RWPE2 (cell line): ENCODE measurements at regions not wholly inside any gene's neighbourhood (a gene's known extent, or its start where the extent isn't known, plus 50 kb on each side); places are given as distances from the start of the nearest gene placed in this dataset.
A peak's percentile ranks its signal among the peaks of the same experiment; 100 is the strongest.

Experiments
- ATAC-seq: fragments of 200-7000 bp; cut with Tn5 transposase; 3 replicates; pipeline ENCODE4 v1.9.1; 2021; ENCODE audit warnings: low read depth
- DNase-seq: peaks from one replicate; pipeline ENCODE4 v3.0.0-alpha.2; 2020; ENCODE audit warnings: low spot score
- H3K27ac ChIP-seq: fragments of 450-650 bp; 2 replicates; pipeline ENCODE4 v1.5.1; 2017; ENCODE audit warnings: mild to moderate bottlenecking; ENCODE audit not compliant: poor library complexity, severe bottlenecking
- H3K27me3 ChIP-seq: fragments of 250-450 bp; sonication (Bioruptor Pico); 2 replicates; pipeline ENCODE4 v1.5.1; 2021; ENCODE audit warnings: mild to moderate bottlenecking, moderate library complexity; ENCODE audit not compliant: insufficient read depth, poor library complexity, severe bottlenecking
- H3K36me3 ChIP-seq: fragments of 250-450 bp; sonication (Bioruptor Pico); 2 replicates; pipeline ENCODE4 v1.5.1; 2020; ENCODE audit warnings: low read depth, mild to moderate bottlenecking, moderate library complexity
- H3K4me1 ChIP-seq: fragments of 250-450 bp; sonication (Bioruptor Pico); 2 replicates; pipeline ENCODE4 v1.5.1; 2021; ENCODE audit warnings: mild to moderate bottlenecking, moderate library complexity; ENCODE audit not compliant: insufficient read depth, poor library complexity, severe bottlenecking
- H3K4me3 ChIP-seq: fragments of 250-450 bp; sonication (Bioruptor Pico); 2 replicates; pipeline ENCODE4 v1.5.1; 2021; ENCODE audit warnings: mild to moderate bottlenecking, moderate library complexity; ENCODE audit not compliant: severe bottlenecking
- H3K9me3 ChIP-seq: fragments of 250-450 bp; sonication (Bioruptor Pico); 2 replicates; pipeline ENCODE4 v1.5.1; 2021; ENCODE audit warnings: mild to moderate bottlenecking, moderate library complexity; ENCODE audit not compliant: severe bottlenecking
- TF ChIP-seq, protein P1 (sequence below): fragments of 450-650 bp; IDR thresholded peaks from one replicate; pipeline ENCODE4 v1.5.1; 2017; ENCODE audit warnings: mild to moderate bottlenecking, moderate library complexity; ENCODE audit not compliant: poor library complexity, severe bottlenecking

DNA sequence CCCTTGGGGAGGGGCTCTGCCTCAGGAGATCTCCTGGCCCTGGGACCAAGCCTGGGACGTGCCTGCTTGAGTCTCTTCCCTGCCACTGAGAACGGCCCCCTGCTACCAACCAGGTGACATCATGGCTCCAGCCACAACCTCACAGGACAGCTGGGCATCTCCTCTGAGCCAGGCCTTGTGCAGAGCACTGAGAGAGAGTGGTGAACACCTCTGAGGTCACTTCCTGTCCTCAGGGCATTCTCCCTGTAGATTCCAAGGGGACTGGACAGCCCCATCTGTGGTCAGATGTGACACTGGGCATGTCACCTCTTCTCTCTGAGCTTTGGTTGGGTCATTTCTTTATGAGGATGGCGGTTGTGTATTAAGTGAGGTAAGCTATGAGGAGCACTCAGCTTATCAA lies 172.0 kb downstream of the MELK start:
- TF ChIP-seq, protein P1, sequence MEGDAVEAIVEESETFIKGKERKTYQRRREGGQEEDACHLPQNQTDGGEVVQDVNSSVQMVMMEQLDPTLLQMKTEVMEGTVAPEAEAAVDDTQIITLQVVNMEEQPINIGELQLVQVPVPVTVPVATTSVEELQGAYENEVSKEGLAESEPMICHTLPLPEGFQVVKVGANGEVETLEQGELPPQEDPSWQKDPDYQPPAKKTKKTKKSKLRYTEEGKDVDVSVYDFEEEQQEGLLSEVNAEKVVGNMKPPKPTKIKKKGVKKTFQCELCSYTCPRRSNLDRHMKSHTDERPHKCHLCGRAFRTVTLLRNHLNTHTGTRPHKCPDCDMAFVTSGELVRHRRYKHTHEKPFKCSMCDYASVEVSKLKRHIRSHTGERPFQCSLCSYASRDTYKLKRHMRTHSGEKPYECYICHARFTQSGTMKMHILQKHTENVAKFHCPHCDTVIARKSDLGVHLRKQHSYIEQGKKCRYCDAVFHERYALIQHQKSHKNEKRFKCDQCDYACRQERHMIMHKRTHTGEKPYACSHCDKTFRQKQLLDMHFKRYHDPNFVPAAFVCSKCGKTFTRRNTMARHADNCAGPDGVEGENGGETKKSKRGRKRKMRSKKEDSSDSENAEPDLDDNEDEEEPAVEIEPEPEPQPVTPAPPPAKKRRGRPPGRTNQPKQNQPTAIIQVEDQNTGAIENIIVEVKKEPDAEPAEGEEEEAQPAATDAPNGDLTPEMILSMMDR: no peak
- DNase-seq: no peak

DNA sequence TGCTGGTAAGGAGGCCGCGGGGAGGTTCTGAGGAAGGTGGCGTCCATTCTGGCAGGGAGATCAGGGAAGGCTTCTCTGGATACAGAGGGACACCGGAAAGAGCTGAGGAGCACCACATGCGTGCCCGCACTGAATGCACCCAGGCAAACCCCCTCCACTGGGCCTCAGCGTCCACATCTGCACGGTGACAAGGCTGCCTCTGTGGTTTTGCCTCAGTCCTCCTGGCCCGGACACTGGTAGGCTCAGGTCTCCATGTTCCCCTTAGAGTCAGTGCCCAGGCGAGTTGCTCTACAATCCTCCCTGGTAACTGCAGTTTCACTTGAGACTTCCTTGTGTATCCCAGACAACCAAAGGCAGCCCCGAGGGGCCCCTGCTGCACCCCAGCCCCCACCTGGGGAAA lies 173.3 kb downstream of the MELK start:
- DNase-seq (no peak), ATAC-seq (no peak)
- no peaks in the 10 kb centered on the region for H3K4me1 ChIP-seq
- TF ChIP-seq, protein P1: no peak
- H3K27ac ChIP-seq: no peak overlapping the region
- no peak overlapping the region for H3K4me3 ChIP-seq
- H3K27me3 ChIP-seq: no peaks in the 10 kb centered on the region
- H3K36me3 ChIP-seq: no peaks in the 10 kb centered on the region
- H3K9me3 ChIP-seq: no peaks in the 10 kb centered on the region

More for the DNA sequence above, 172.0 kb downstream of the MELK start:
- Histone ChIP-seq H3K4me3 (no peak overlapping the region), H3K9me3 (no peaks in the 10 kb centered on the region), H3K36me3 (no peaks in the 10 kb centered on the region), H3K27ac (no peak overlapping the region), H3K27me3 (no peaks in the 10 kb centered on the region), H3K4me1 (no peaks in the 10 kb centered on the region)
- ATAC-seq: no peak; the same call in 2 of the 3 replicates

DNA sequence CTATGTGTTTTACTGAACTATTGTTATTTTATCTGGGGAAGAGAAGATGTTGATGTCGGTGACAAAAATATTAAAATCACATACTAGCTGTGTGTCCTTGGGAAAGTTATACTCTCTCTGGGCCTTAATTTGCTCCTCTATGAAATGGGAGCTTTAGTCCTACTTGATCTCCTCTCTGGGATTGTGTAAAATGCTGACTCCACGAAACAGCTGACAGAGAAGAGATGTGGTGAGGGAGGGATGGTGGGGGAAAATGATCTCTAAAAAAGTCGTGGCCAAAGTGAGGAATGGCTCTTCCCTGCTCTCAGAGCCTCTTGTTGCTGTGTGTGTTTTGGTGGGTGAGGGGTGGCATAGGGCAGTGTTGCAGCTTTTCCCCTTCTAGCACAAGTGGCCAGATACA lies 173.7 kb downstream of the MELK start:
- Histone ChIP-seq H3K27me3 (no peaks in the 10 kb centered on the region), H3K4me1 (no peaks in the 10 kb centered on the region)
- ATAC-seq: no peak

DNA sequence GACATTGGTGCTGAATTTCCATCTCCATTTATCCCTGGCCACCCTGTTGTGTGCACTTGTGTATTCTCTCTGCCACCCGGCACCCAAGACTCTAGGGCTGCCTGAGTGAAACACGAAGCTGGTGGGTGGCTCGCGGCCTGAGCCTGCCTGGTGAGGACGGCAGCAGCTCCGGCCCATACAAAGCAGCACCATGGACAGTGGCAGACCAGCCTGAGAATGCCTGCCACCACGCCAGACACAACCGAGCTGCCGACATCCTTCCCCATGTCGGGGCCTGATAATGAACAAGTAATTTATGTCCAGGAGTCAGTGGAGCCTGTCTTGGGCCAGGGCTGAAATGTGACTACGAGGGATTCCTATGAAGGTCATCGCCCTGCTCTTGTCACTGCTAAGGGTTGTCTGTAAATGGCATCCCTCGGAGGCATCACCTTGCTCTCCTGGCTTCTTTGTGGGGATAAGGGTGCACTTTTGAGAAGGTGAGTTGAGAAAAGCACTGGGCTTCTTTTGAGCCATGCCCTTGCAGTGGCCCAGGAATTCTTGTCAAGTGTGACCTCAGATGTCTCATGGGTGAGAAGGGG lies 175.7 kb downstream of the MELK start:
- Histone ChIP-seq H3K4me3 (no peak overlapping the region), H3K27ac (no peak overlapping the region), H3K27me3 (no peaks in the 10 kb centered on the region), H3K4me1 (no peaks in the 10 kb centered on the region), H3K36me3 (no peaks in the 10 kb centered on the region), H3K9me3 (no peaks in the 10 kb centered on the region)
- TF ChIP-seq, protein P1: no peak
- DNase-seq: no peak
- ATAC-seq: peak; percentile 79

More for the DNA sequence above, 173.7 kb downstream of the MELK start:
- TF ChIP-seq, protein P1: no peak
- Histone ChIP-seq H3K36me3 (no peaks in the 10 kb centered on the region), H3K4me3 (no peak overlapping the region), H3K27ac (no peak overlapping the region), H3K9me3 (no peaks in the 10 kb centered on the region)
- DNase-seq: no peak

DNA sequence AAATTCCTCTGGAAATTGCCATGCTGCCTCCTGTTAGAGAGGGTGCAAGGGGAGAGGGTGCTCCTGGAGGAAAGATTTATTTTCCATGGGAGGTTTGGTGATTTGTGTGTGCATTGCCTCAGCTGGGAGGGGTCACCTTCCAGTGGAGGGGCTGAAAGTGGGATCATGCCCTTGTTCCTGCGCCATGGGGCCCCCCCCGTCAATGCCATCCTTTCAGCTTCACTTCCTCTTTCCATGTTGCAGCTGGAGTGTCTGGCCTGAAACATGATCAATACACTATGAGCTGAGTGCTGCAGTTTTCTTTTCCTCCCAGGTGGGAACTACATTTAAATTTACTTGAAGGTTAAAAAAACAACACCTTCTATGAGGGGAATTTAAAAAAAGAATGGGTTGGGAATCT lies 176.8 kb downstream of the MELK start:
- ATAC-seq: no peak
- H3K4me1 ChIP-seq: no peaks in the 10 kb centered on the region
- TF ChIP-seq, protein P1: no peak
- H3K27ac ChIP-seq: no peak overlapping the region
- no peaks in the 10 kb centered on the region for H3K27me3 ChIP-seq
- no peaks in the 10 kb centered on the region for H3K36me3 ChIP-seq
- DNase-seq: no peak
- no peaks in the 10 kb centered on the region for H3K9me3 ChIP-seq
- H3K4me3 ChIP-seq: no peak overlapping the region
